ENCODE measurements at regions not wholly inside any gene's neighbourhood (a gene's known extent, or its start where the extent isn't known, plus 50 kb on each side); places are given as distances from the start of the nearest gene placed in this dataset.
"Not testable (repeated sequence)": the region's sequence is repeated elsewhere in the genome, so short reads cannot be mapped to it uniquely, and the experiment has no call there.

DNA sequence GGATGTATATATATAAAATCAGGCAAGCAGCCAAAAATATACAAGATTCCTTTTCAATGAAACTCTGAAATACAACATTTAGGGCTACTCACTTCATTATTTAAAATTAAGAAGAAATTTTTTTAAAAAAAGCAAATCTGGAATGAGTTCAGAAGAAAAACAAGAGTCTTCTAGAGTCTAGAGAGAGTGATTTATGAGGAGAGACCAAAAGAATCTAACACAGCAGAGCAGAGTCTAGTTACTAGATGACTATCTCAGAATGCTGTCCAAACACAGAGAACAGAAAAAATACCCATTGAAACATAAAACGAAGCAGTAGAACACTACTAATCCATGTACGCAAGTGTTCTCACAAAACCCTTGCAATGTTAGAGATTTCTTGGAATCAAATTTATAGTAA lies 275.2 kb upstream of the CBLB start:
- H3K36me3 Mint-ChIP-seq (ENCODE audit: low read depth) = peaks cover 9% of the 10 kb centered on the region
- no peak overlapping the region for H3K27ac Mint-ChIP-seq
- no peak overlapping the region for H3K4me3 Mint-ChIP-seq
- H3K9me3 Mint-ChIP-seq = peaks cover 45% of the 10 kb centered on the region
- H3K27me3 Mint-ChIP-seq (ENCODE audit: low read depth, poor library complexity) = no peaks in the 10 kb centered on the region
- no peak for DNase-seq
- TF ChIP-seq, protein P1, sequence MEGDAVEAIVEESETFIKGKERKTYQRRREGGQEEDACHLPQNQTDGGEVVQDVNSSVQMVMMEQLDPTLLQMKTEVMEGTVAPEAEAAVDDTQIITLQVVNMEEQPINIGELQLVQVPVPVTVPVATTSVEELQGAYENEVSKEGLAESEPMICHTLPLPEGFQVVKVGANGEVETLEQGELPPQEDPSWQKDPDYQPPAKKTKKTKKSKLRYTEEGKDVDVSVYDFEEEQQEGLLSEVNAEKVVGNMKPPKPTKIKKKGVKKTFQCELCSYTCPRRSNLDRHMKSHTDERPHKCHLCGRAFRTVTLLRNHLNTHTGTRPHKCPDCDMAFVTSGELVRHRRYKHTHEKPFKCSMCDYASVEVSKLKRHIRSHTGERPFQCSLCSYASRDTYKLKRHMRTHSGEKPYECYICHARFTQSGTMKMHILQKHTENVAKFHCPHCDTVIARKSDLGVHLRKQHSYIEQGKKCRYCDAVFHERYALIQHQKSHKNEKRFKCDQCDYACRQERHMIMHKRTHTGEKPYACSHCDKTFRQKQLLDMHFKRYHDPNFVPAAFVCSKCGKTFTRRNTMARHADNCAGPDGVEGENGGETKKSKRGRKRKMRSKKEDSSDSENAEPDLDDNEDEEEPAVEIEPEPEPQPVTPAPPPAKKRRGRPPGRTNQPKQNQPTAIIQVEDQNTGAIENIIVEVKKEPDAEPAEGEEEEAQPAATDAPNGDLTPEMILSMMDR (IDR thresholded peaks at IDR 0.05) = no peak
- no peaks in the 10 kb centered on the region for H3K4me1 Mint-ChIP-seq

DNA sequence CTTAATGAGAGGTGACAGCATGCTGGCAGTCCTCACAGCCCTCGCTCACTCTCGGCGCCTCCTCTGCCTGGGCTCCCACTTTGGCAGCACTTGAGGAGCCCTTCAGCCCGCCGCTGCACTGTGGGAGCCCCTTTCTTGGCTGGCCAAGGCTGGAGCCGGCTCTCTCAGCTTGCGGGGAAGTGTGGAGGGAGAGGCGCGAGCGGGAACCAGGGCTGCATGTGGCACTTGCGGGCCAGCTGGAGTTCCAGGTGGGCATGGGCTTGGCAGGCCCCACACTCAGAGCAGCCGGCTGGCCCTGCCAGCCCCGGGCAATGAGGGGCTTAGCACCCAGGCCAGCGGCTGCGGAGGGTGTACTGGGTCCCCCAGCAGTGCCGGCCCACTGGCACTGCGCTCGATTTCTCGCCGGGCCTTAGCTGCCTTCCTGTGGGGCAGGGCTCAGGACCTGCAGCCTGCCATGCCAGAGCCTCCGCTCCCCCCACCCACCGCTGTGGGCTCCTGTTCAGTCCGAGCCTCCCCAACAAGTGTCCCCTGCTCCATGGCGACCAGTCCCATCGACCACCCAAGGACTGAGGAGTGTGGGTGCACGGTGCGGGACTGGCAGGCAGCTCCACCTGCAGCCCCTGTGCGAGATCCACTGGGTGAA lies 279.7 kb upstream of the CBLB start:
- H3K27me3 Mint-ChIP-seq (ENCODE audit: low read depth, poor library complexity); H3K4me3 Mint-ChIP-seq; H3K27ac Mint-ChIP-seq; DNase-seq; H3K4me1 Mint-ChIP-seq: not testable (repeated sequence)
- peaks cover 17% of the 10 kb centered on the region for H3K36me3 Mint-ChIP-seq (ENCODE audit: low read depth)
- H3K9me3 Mint-ChIP-seq = peaks cover 68% of the 10 kb centered on the region

DNA sequence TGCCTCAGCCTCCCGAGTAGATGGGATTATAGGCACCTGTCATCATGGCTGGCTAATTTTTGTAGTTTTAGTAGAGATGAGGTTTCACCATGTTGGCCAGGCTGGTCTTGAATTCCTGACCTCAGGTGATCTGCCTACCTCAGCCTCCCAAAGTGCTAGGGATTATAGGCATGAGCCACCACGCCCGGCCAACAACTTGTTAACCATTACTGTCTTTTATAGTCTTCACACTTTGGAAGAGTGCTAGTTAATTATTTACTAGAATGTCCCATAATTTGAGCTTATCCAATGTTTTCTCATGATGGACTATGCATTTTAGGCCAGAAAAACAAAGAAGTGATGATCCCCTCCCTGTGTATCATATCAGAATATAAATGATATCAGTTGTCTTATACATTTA lies 288.6 kb upstream of the CBLB start:
- no peak overlapping the region for H3K4me3 Mint-ChIP-seq
- no peak for DNase-seq
- TF ChIP-seq, protein P1 (IDR thresholded peaks at IDR 0.05) = no peak
- no peaks in the 10 kb centered on the region for H3K9me3 Mint-ChIP-seq
- peaks cover 7% of the 10 kb centered on the region for H3K27me3 Mint-ChIP-seq (ENCODE audit: low read depth, poor library complexity)
- no peak overlapping the region for H3K27ac Mint-ChIP-seq
- no peaks in the 10 kb centered on the region for H3K36me3 Mint-ChIP-seq (ENCODE audit: low read depth)
- H3K4me1 Mint-ChIP-seq = peaks cover 10% of the 10 kb centered on the region

DNA sequence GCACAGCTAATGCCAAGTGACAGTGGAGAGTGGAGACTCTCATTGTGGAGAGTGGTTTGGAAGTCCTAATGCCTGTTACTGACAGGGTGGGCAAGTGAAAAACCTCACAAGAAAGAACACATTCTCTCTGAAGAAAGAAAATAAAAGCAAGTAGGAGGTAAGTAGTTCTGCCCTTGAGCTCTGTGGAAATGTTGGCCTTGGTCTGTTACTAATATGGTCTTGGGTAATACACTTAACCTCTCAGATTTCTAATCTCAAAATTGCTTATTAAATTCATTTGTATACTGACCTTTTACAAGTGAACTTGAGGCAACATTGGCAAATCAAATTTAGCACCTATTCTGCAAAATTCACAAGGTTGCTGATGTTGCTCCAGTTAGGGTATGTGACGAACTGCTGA lies 291.6 kb upstream of the CBLB start:
- TF ChIP-seq, protein P1 (IDR thresholded peaks at IDR 0.05) = no peak
- no peak overlapping the region for H3K4me3 Mint-ChIP-seq
- H3K36me3 Mint-ChIP-seq (ENCODE audit: low read depth) = no peaks in the 10 kb centered on the region
- peaks cover 10% of the 10 kb centered on the region for H3K4me1 Mint-ChIP-seq
- peak overlapping the region; percentile 30 for H3K27ac Mint-ChIP-seq
- H3K9me3 Mint-ChIP-seq = peaks cover 12% of the 10 kb centered on the region
- peaks cover 7% of the 10 kb centered on the region for H3K27me3 Mint-ChIP-seq (ENCODE audit: low read depth, poor library complexity)
- DNase-seq = no peak

DNA sequence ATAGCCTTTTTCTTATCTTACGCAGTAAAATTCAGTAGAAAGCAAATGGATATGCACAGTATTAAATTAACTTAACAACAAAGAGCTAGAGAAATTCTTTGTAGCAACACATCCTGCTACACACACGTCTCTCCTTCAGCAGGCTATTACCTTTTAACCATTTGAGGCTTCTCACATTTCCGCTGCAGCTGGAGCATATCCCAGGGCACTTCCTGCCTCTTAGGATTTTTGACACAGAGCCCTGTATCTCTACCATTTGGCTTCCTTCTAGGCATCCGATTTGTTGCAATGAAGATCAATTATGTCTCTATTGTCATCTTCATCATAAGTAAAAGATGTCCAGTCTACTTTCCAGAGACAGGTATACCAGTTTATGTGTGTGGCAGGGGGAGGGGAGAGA lies 292.4 kb upstream of the CBLB start:
- Mint-ChIP-seq H3K9me3 (peaks cover 12% of the 10 kb centered on the region), H3K4me3 (no peak overlapping the region), H3K36me3 (ENCODE audit: low read depth) (no peaks in the 10 kb centered on the region), H3K27me3 (ENCODE audit: low read depth, poor library complexity) (peaks cover 6% of the 10 kb centered on the region), H3K27ac (peak overlapping the region; percentile 75), H3K4me1 (peaks cover 10% of the 10 kb centered on the region)
- DNase-seq = peak; percentile 4
- TF ChIP-seq, protein P1 (IDR thresholded peaks at IDR 0.05) = no peak

DNA sequence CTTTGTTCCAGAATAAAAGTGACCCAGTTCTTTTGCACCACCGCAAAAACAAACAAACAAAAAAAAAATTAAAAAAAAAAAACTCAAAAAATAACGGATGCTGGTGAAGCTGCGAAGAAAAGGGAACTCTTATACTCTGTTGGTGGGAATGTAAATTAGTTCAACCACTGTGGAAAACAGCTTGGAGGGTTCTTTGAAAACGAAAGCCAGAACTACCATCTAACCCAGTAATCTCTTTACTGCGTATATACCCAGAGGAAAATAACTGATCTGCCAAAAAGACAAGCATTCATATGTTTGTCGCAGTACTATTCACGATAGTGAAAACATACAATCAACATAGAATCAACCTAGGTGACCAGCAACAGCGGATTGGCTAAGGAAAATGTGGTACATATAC lies 298.9 kb upstream of the CBLB start:
- DNase-seq = no peak
- TF ChIP-seq, protein P1 (IDR thresholded peaks at IDR 0.05) = no peak
- Mint-ChIP-seq H3K9me3 (peaks cover 10% of the 10 kb centered on the region), H3K4me3 (no peak overlapping the region), H3K27me3 (ENCODE audit: low read depth, poor library complexity) (no peaks in the 10 kb centered on the region), H3K27ac (no peak overlapping the region), H3K4me1 (no peaks in the 10 kb centered on the region), H3K36me3 (ENCODE audit: low read depth) (no peaks in the 10 kb centered on the region)
